ENCODE measurements at regions not wholly inside any gene's neighbourhood (a gene's known extent, or its start where the extent isn't known, plus 50 kb on each side); places are given as distances from the start of the nearest gene placed in this dataset.

- Histone ChIP-seq H3K56ac (replicated peaks; ENCODE audit: insufficient read length, low read depth, low read length) (no peak overlapping the region), H3K79me2 (ENCODE audit: control insufficient read depth in 1 of 2, insufficient read depth in 2 of 2, low read length in 2 of 2) (no peaks in the 10 kb centered on the region), H2BK20ac (ENCODE audit: low read length) (no peak overlapping the region), H4K8ac (ENCODE audit: extremely low read depth, insufficient read depth, low read length) (no peak overlapping the region), H3K9me3 (ENCODE audit: insufficient read depth in 2 of 2, low read depth in 1 of 2, low read length in 1 of 2) (no peaks in the 10 kb centered on the region), H3K4me3 (ENCODE audit: extremely low read depth in 1 of 4, insufficient read depth in 2 of 4, low read depth in 3 of 4, low read length in 4 of 4) (no peak overlapping the region), H2AK5ac (ENCODE audit: low read depth, low read length) (no peak overlapping the region), H2BK120ac (replicated peaks; ENCODE audit: low read depth, low read length) (no peak overlapping the region), H2BK5ac (ENCODE audit: low read depth, low read length) (no peak overlapping the region), H3K36me3 (ENCODE audit: control insufficient read depth in 2 of 4, insufficient read depth in 4 of 4, low read length in 3 of 4) (no peaks in the 10 kb centered on the region), H3K4ac (replicated peaks; ENCODE audit: insufficient read length, low read depth, low read length) (no peak overlapping the region), H2BK12ac (ENCODE audit: low read depth, low read length) (no peak overlapping the region), H3K4me1 (replicated peaks in 1 of 4; ENCODE audit: control insufficient read depth in 3 of 4, insufficient read depth in 4 of 4, low read length in 3 of 4) (peaks cover 0 to 2% (median 0%) of the 10 kb centered on the region in 4 experiments; a peak in 2 of 7 replicates), H4K5ac (ENCODE audit: insufficient read length, low read depth, low read length) (no peak overlapping the region), H2BK15ac (ENCODE audit: low read length) (no peak overlapping the region), H2AFZ (ENCODE audit: low read length) (no peak overlapping the region), H3K79me1 (ENCODE audit: low read depth, low read length) (no peaks in the 10 kb centered on the region), H3K4me2 (ENCODE audit: insufficient read depth in 1 of 2, low read depth in 2 of 2, low read length in 2 of 2) (no peak overlapping the region; a peak in 1 of 4 replicates), H3K23ac (ENCODE audit: insufficient read length) (no peak overlapping the region), H3K23me2 (ENCODE audit: low read depth, low read length) (no peaks in the 10 kb centered on the region; the same call in 1 of the 2 replicates), H3K14ac (ENCODE audit: insufficient read length) (no peak overlapping the region), H3K27ac (ENCODE audit: low read depth, low read length) (no peak overlapping the region), H4K91ac (replicated peaks; ENCODE audit: insufficient read length, low read length) (no peak overlapping the region), H3K18ac (ENCODE audit: extremely low read depth, low read length) (no peak overlapping the region; the same call in 1 of the 2 replicates), H3K27me3 (replicated peaks in 1 of 4; ENCODE audit: control insufficient read depth in 3 of 4, extremely low read depth in 1 of 4, insufficient read depth in 3 of 4, low read length in 3 of 4) (no peaks in the 10 kb centered on the region), H4K20me1 (replicated peaks in 1 of 2; ENCODE audit: control insufficient read depth in 1 of 2, insufficient read depth in 2 of 2, low read length in 2 of 2) (no peaks in the 10 kb centered on the region), H3K9ac (replicated peaks in 1 of 4; ENCODE audit: extremely low read depth in 1 of 4, low read depth in 3 of 4, low read length in 3 of 4) (no peak overlapping the region)
- ChIA-PET CTCF (ENCODE audit: partially characterized antibody) (interaction anchor here (1.3 to 1.8 kb wide), 2 partner anchors 9 to 17 kb away, joined by 4 to 10 read pairs; no protein-coding TSS in a partner anchor), POLR2A (ENCODE audit: partially characterized antibody) (no interaction called here)
- TF ChIP-seq EP300 (IDR thresholded peaks at IDR 0.05; ENCODE audit: borderline replicate concordance in 1 of 2, low read depth in 2 of 2, low read length in 2 of 2) (no peak), RBBP5 (IDR thresholded peaks at IDR 0.05; ENCODE audit: borderline replicate concordance, low read depth, low read length) (no peak)
- no peak for DNase-seq (ENCODE audit: low read depth in 1 of 2, low spot score in 2 of 2)
- no peak for FAIRE-seq
- 83% methylated on average over 4 of the region's 4 CpGs; no CpG with 5 or more reads in 1 of the 2 experiments for WGBS, 2 experiments (ENCODE audit: extremely low coverage in 1 of 2, insufficient coverage in 1 of 2, insufficient read length in 1 of 2, insufficient replicate concordance in 2 of 2, low coverage in 1 of 2, low lambda C conversion rate in 2 of 2, missing lambda C conversion rate in 1 of 2)
Measured at GRCh38 chr4:144347121-144347520, 206.6 kb upstream of the GYPA start.

Measured in H1 (cell line).